GM12874 (cell line): ENCODE measurements at regions not wholly inside any gene's neighbourhood (a gene's known extent, or its start where the extent isn't known, plus 50 kb on each side); places are given as distances from the start of the nearest gene placed in this dataset.

Source experiments
- CTCF ChIP-seq: IDR thresholded peaks from 2 replicates; pipeline ENCODE4 v1.5.1; 2011; ENCODE audit warnings: low read depth, mild to moderate bottlenecking, control low read depth, low read length, moderate library complexity; ENCODE audit not compliant: insufficient read depth

- no peak for TF ChIP-seq CTCF
Measured at GRCh38 chr11:122418032-122418431, 237.5 kb upstream of the UBASH3B start.

GRCh38 chr11:122414406-122415018 lies 241.0 kb upstream of the UBASH3B start:
- no peak for TF ChIP-seq CTCF

- TF ChIP-seq CTCF = no peak
Measured at GRCh38 chr11:122413677-122414076, 241.8 kb upstream of the UBASH3B start.

- no peak for TF ChIP-seq CTCF
Measured at GRCh38 chr11:122412581-122412980, 242.9 kb upstream of the UBASH3B start.

- TF ChIP-seq CTCF = no peak
Measured at GRCh38 chr11:122406466-122406865, 249.1 kb upstream of the UBASH3B start.

GRCh38 chr11:122405547-122406341 lies 249.8 kb upstream of the UBASH3B start:
- no peak for TF ChIP-seq CTCF

- no peak for TF ChIP-seq CTCF
Measured at GRCh38 chr11:122404571-122404970, 251.0 kb upstream of the UBASH3B start.
